C4-2B (cell line): ENCODE measurements at regions not wholly inside any gene's neighbourhood (a gene's known extent, or its start where the extent isn't known, plus 50 kb on each side); places are given as distances from the start of the nearest gene placed in this dataset.

Source experiments
- CTCF ChIP-seq: fragments of 450-650 bp; conservative IDR thresholded peaks from 2 replicates; pipeline ENCODE4 v1.5.1; 2017; ENCODE audit warnings: mild to moderate bottlenecking
- ZFX ChIP-seq: fragments of 450-650 bp; IDR thresholded peaks from 2 replicates; pipeline ENCODE4 v1.6.1; 2017

- TF ChIP-seq CTCF (no peak), ZFX (no peak)
Observed at GRCh38 chr11:29224739-29225384, 792.0 kb downstream of the KCNA4 start.
